ENCODE measurements at regions not wholly inside any gene's neighbourhood (a gene's known extent, or its start where the extent isn't known, plus 50 kb on each side); places are given as distances from the start of the nearest gene placed in this dataset.

DNA sequence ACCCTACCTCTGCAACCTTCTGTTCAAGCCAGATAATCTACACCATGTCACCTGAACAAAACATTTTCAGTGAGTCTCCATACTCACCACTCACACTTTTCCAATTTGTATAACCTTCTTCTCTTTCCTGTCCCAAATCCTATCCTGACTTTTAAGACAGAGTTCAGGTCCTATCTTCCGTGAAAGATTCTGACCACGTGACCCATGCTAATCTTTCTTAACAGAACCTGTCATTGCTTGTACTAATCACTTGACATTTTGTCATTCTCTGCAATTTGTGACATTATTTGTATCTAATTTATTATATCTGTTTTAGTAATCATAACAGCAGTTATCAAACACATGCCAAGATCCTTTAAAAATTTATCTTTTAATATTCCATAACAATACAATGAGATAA lies 132.5 kb upstream of the PRLR start:
- Histone ChIP-seq H3K9me3 (no peaks in the 10 kb centered on the region), H3K4me3 (no peak overlapping the region), H3K4me1 (no peaks in the 10 kb centered on the region), H3K27me3 (no peaks in the 10 kb centered on the region), H3K27ac (no peak overlapping the region), H3K36me3 (no peaks in the 10 kb centered on the region)
- TF ChIP-seq POLR2AphosphoS5 (IDR thresholded peaks at IDR 0.05) = no peak
- no peak for TF ChIP-seq POLR2A (IDR thresholded peaks at IDR 0.05)
- DNase-seq (ENCODE audit: low spot score in 2 of 2) = no peak
- intact Hi-C loops (cut with DNase I; ENCODE audit: low total_unique reads) = no loop called here

DNA sequence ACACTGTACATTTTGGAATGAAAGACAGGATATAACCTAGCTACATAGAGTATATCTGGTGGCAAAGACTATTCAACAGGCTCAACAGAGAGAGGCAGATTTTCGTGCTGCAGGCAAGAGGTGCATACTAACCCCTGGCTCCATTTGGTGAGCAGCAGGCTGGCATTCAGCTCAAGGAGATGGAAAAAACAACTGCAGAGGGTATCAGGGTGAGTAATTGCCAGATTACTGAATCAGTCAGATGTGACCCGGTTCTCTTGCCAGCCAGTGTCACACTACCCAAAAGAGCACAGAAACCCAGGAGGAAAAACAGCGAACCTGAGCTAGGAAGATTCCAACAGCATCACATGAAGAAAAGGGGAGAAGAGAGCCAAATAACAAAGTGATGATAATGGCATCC lies 130.4 kb upstream of the PRLR start:
- Histone ChIP-seq H3K4me1 (no peaks in the 10 kb centered on the region), H3K4me3 (no peak overlapping the region), H3K27ac (no peak overlapping the region), H3K9me3 (no peaks in the 10 kb centered on the region), H3K27me3 (no peaks in the 10 kb centered on the region), H3K36me3 (no peaks in the 10 kb centered on the region)
- DNase-seq (ENCODE audit: low spot score in 2 of 2) = no peak
- intact Hi-C loops (cut with DNase I; ENCODE audit: low total_unique reads) = no loop called here
- no peak for TF ChIP-seq POLR2AphosphoS5 (IDR thresholded peaks at IDR 0.05)

- TF ChIP-seq POLR2A (IDR thresholded peaks at IDR 0.05) (no peak), POLR2AphosphoS5 (IDR thresholded peaks at IDR 0.05) (no peak)
- TF ChIP-seq, protein P1, sequence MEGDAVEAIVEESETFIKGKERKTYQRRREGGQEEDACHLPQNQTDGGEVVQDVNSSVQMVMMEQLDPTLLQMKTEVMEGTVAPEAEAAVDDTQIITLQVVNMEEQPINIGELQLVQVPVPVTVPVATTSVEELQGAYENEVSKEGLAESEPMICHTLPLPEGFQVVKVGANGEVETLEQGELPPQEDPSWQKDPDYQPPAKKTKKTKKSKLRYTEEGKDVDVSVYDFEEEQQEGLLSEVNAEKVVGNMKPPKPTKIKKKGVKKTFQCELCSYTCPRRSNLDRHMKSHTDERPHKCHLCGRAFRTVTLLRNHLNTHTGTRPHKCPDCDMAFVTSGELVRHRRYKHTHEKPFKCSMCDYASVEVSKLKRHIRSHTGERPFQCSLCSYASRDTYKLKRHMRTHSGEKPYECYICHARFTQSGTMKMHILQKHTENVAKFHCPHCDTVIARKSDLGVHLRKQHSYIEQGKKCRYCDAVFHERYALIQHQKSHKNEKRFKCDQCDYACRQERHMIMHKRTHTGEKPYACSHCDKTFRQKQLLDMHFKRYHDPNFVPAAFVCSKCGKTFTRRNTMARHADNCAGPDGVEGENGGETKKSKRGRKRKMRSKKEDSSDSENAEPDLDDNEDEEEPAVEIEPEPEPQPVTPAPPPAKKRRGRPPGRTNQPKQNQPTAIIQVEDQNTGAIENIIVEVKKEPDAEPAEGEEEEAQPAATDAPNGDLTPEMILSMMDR (IDR thresholded peaks at IDR 0.05) = no peak
- H3K4me3 ChIP-seq = no peak overlapping the region
- intact Hi-C loops (cut with DNase I; ENCODE audit: low total_unique reads) = no loop called here
- H3K9me3 ChIP-seq = no peaks in the 10 kb centered on the region
- no peaks in the 10 kb centered on the region for H3K4me1 ChIP-seq
- H3K27ac ChIP-seq = no peak overlapping the region
- H3K27me3 ChIP-seq = no peaks in the 10 kb centered on the region
- no peak for DNase-seq (ENCODE audit: low spot score in 2 of 2)
- H3K36me3 ChIP-seq = no peaks in the 10 kb centered on the region
These were observed 129.6 kb upstream of the PRLR start for GRCh38 chr5:35359859-35360258.

GRCh38 chr5:35357973-35358372 lies 127.7 kb upstream of the PRLR start:
- Histone ChIP-seq H3K27ac (no peak overlapping the region), H3K4me1 (no peaks in the 10 kb centered on the region), H3K9me3 (peaks cover 3% of the 10 kb centered on the region in 2 donors), H3K4me3 (no peak overlapping the region), H3K36me3 (no peaks in the 10 kb centered on the region), H3K27me3 (no peaks in the 10 kb centered on the region)
- intact Hi-C loops (cut with DNase I; ENCODE audit: low total_unique reads) = no loop called here
- no peak for DNase-seq (ENCODE audit: low spot score in 2 of 2)
- TF ChIP-seq, protein P1 (IDR thresholded peaks at IDR 0.05) = no peak
- TF ChIP-seq POLR2A (IDR thresholded peaks at IDR 0.05) (no peak), POLR2AphosphoS5 (IDR thresholded peaks at IDR 0.05) (no peak)

- H3K27ac ChIP-seq = no peak overlapping the region
- no peaks in the 10 kb centered on the region for H3K36me3 ChIP-seq
- DNase-seq (ENCODE audit: low spot score in 2 of 2) = no peak
- intact Hi-C loops (cut with DNase I; ENCODE audit: low total_unique reads) = no loop called here
- peaks cover 5 to 13% of the 10 kb centered on the region in 2 donors for H3K9me3 ChIP-seq
- H3K27me3 ChIP-seq = no peaks in the 10 kb centered on the region
- H3K4me1 ChIP-seq = no peaks in the 10 kb centered on the region
- no peak for TF ChIP-seq POLR2A (IDR thresholded peaks at IDR 0.05)
- no peak for TF ChIP-seq POLR2AphosphoS5 (IDR thresholded peaks at IDR 0.05)
- TF ChIP-seq, protein P1 (IDR thresholded peaks at IDR 0.05) = no peak
- no peak overlapping the region for H3K4me3 ChIP-seq
These were observed 126.4 kb upstream of the PRLR start for GRCh38 chr5:35356725-35357124.

DNA sequence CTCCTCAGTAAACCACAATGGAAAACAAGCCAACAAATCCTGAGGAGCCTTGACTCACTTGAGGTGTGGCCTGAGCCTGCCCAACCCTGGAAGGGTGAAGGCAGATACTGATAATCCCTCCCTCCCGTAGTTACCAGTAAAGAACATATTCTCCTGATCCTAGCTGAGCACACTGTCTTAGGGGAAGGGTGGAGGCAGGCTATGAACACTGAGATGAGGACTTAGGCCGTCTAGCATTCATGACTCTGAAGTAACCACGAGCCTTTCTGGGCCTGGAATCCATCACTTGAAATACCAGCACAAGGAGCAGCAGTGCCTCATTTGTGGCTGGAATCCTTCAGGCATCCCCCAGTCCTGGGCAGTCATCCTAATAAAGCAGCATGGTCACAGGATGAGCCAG lies 124.5 kb upstream of the PRLR start:
- H3K27me3 ChIP-seq = no peaks in the 10 kb centered on the region
- peaks cover 5 to 23% of the 10 kb centered on the region in 2 donors for H3K9me3 ChIP-seq
- DNase-seq (ENCODE audit: low spot score in 2 of 2) = no peak
- H3K27ac ChIP-seq = no peak overlapping the region
- no peaks in the 10 kb centered on the region for H3K36me3 ChIP-seq
- no peaks in the 10 kb centered on the region for H3K4me1 ChIP-seq
- H3K4me3 ChIP-seq = no peak overlapping the region
- intact Hi-C loops (cut with DNase I; ENCODE audit: low total_unique reads) = no loop called here
- TF ChIP-seq POLR2A (IDR thresholded peaks at IDR 0.05) (no peak), POLR2AphosphoS5 (IDR thresholded peaks at IDR 0.05) (no peak)
- TF ChIP-seq, protein P1 (IDR thresholded peaks at IDR 0.05) = no peak

Measured in breast epithelium (tissue), 4 donors.